NCI-H1694 (cell line): ENCODE measurements at regions not wholly inside any gene's neighbourhood (a gene's known extent, or its start where the extent isn't known, plus 50 kb on each side); places are given as distances from the start of the nearest gene placed in this dataset.

Source experiments
- DNase-seq: peaks from one replicate; lab custom pipeline; 2025; lab: John Stamatoyannopoulos, UW

GRCh38 chr3:18827664-18828063, 320.6 kb upstream of the KCNH8 start:
- no peak for DNase-seq

- DNase-seq: no peak
Observed at GRCh38 chr3:18825665-18826064, 322.6 kb upstream of the KCNH8 start.

- DNase-seq: no peak
Observed at GRCh38 chr3:18813300-18813699, 335.0 kb upstream of the KCNH8 start.

- no peak for DNase-seq
Observed at GRCh38 chr3:18812316-18812715, 336.0 kb upstream of the KCNH8 start.

GRCh38 chr3:18810306-18810661, 338.0 kb upstream of the KCNH8 start:
- DNase-seq: no peak

GRCh38 chr3:18809640-18810305, 338.5 kb upstream of the KCNH8 start:
- DNase-seq: no peak

GRCh38 chr3:18808429-18808828, 339.9 kb upstream of the KCNH8 start:
- DNase-seq: no peak

GRCh38 chr3:18807593-18807992, 340.7 kb upstream of the KCNH8 start:
- no peak for DNase-seq

GRCh38 chr3:18806633-18807032, 341.7 kb upstream of the KCNH8 start:
- DNase-seq: no peak

- no peak for DNase-seq
Observed at GRCh38 chr3:18797378-18797777, 350.9 kb upstream of the KCNH8 start.

- no peak for DNase-seq
Observed at GRCh38 chr3:18795078-18795477, 353.2 kb upstream of the KCNH8 start.

GRCh38 chr3:18791752-18792151, 356.6 kb upstream of the KCNH8 start:
- DNase-seq: no peak

GRCh38 chr3:18791182-18791581, 357.1 kb upstream of the KCNH8 start:
- no peak for DNase-seq

GRCh38 chr3:18790384-18790783, 357.9 kb upstream of the KCNH8 start:
- DNase-seq: no peak

GRCh38 chr3:18789734-18790133, 358.6 kb upstream of the KCNH8 start:
- no peak for DNase-seq

GRCh38 chr3:18787441-18787840, 360.9 kb upstream of the KCNH8 start:
- no peak for DNase-seq

GRCh38 chr3:18786650-18787323, 361.5 kb upstream of the KCNH8 start:
- no peak for DNase-seq

GRCh38 chr3:18782191-18782590, 357.1 kb upstream of the SATB1 start:
- DNase-seq: no peak

GRCh38 chr3:18780959-18781358, 355.8 kb upstream of the SATB1 start:
- no peak for DNase-seq

- no peak for DNase-seq
Observed at GRCh38 chr3:18779704-18780103, 354.6 kb upstream of the SATB1 start.

- DNase-seq: no peak
Observed at GRCh38 chr3:18778598-18778997, 353.5 kb upstream of the SATB1 start.

- DNase-seq: no peak
Observed at GRCh38 chr3:18778094-18778493, 353.0 kb upstream of the SATB1 start.

- no peak for DNase-seq
Observed at GRCh38 chr3:18775501-18775900, 350.4 kb upstream of the SATB1 start.
